ENCODE measurements at regions not wholly inside any gene's neighbourhood (a gene's known extent, or its start where the extent isn't known, plus 50 kb on each side); places are given as distances from the start of the nearest gene placed in this dataset.

- TF ChIP-seq CTCF (IDR thresholded peaks at IDR 0.05; ENCODE audit: low read depth, low read length) (no peak), EZH2phosphoT487 (IDR thresholded peaks at IDR 0.05; ENCODE audit: low read depth) (no peak)
These were observed 206.7 kb upstream of the C1orf174 start for GRCh38 chr1:4106731-4107130.
